ENCODE measurements at regions not wholly inside any gene's neighbourhood (a gene's known extent, or its start where the extent isn't known, plus 50 kb on each side); places are given as distances from the start of the nearest gene placed in this dataset.

DNA sequence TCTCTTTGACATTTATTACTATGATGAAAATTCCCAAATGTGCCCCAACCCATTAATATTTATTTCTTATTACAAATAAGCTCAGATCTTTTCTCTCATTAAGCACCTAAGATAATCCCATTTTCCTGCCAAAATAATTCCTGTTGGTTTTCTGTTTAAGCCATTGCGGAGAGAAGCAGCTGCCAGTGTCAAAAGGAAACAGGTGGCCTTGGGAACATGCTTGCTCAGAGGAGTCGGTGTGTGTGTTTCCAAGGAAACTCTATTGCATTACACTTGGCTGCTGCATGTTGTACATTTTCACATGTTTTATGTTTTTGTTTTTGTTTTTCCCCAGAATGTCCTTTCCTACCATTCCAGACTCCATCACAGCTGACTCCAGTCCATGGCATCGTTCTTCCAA lies 56.4 kb downstream of the CD24 start:
- H3K79me2 ChIP-seq (ENCODE audit: insufficient read depth, low read length), result no peaks in the 10 kb centered on the region
- no peak overlapping the region for H3K14ac ChIP-seq (ENCODE audit: insufficient read depth, low read length)
- Mint-ChIP-seq H3K4me3 (no peak overlapping the region), H3K27me3 (ENCODE audit: low read depth) (no peaks in the 10 kb centered on the region), H3K27ac (no peak overlapping the region), H3K9me3 (peaks cover 11 to 12% of the 10 kb centered on the region in 2 experiments), H3K36me3 (ENCODE audit: insufficient read depth in 1 of 3, low read depth in 3 of 3) (peaks cover 1 to 11% (median 2%) of the 10 kb centered on the region in 3 experiments; a peak in 3 of 7 replicates), H3K4me1 (peaks cover 4 to 5% of the 10 kb centered on the region in 2 experiments)
- H2AK5ac ChIP-seq (ENCODE audit: insufficient read length, low read length), result no peak overlapping the region
- H3K56ac ChIP-seq (ENCODE audit: insufficient read length, low read depth, low read length), result no peak overlapping the region
- no peaks in the 10 kb centered on the region for H3K27me3 ChIP-seq (ENCODE audit: insufficient read depth, low read length)
- no peak overlapping the region for H3T11ph ChIP-seq (ENCODE audit: low read length)
- H2BK20ac ChIP-seq (ENCODE audit: low read depth, low read length, poor library complexity, severe bottlenecking), result no peak overlapping the region
- H3K23me2 ChIP-seq (ENCODE audit: insufficient read length, low read depth, low read length, poor library complexity, severe bottlenecking), result no peaks in the 10 kb centered on the region
- no peaks in the 10 kb centered on the region for H4K20me1 ChIP-seq (ENCODE audit: control insufficient read depth, insufficient read depth, insufficient read length)
- TF ChIP-seq, protein P1, sequence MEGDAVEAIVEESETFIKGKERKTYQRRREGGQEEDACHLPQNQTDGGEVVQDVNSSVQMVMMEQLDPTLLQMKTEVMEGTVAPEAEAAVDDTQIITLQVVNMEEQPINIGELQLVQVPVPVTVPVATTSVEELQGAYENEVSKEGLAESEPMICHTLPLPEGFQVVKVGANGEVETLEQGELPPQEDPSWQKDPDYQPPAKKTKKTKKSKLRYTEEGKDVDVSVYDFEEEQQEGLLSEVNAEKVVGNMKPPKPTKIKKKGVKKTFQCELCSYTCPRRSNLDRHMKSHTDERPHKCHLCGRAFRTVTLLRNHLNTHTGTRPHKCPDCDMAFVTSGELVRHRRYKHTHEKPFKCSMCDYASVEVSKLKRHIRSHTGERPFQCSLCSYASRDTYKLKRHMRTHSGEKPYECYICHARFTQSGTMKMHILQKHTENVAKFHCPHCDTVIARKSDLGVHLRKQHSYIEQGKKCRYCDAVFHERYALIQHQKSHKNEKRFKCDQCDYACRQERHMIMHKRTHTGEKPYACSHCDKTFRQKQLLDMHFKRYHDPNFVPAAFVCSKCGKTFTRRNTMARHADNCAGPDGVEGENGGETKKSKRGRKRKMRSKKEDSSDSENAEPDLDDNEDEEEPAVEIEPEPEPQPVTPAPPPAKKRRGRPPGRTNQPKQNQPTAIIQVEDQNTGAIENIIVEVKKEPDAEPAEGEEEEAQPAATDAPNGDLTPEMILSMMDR (conservative IDR thresholded peaks at IDR 0.05), result no peak
- H4K91ac ChIP-seq (ENCODE audit: insufficient read length, low read depth, low read length), result no peak overlapping the region
- no peak overlapping the region for H2BK120ac ChIP-seq (ENCODE audit: low read depth, low read length, poor library complexity, severe bottlenecking)
- H3K23ac ChIP-seq (ENCODE audit: insufficient read length, low read depth, low read length), result no peak overlapping the region
- H2AFZ ChIP-seq (ENCODE audit: low read length), result no peak overlapping the region
- H2BK5ac ChIP-seq (ENCODE audit: insufficient read length, low read length), result no peak overlapping the region
- H3K9me3 ChIP-seq (ENCODE audit: control insufficient read depth, low read depth, low read length), result no peaks in the 10 kb centered on the region
- no peak overlapping the region for H2BK15ac ChIP-seq (ENCODE audit: low read depth, low read length)
- H2BK12ac ChIP-seq (ENCODE audit: insufficient read length, low read depth, low read length), result no peak overlapping the region
- no peak overlapping the region for H4K5ac ChIP-seq (ENCODE audit: insufficient read length, low read depth, low read length)
- WGBS (ENCODE audit: extremely low coverage, insufficient read length, low lambda C conversion rate), result no CpG with 5 or more reads among the region's 3 CpGs
- H3K4me2 ChIP-seq (ENCODE audit: insufficient read depth, insufficient read length, low read length), result no peak overlapping the region
- H3K4ac ChIP-seq (ENCODE audit: low read depth, low read length), result no peak overlapping the region
- no peaks in the 10 kb centered on the region for H3K79me1 ChIP-seq (ENCODE audit: insufficient read depth, low read depth, low read length, poor library complexity, severe bottlenecking)
- DNase-seq, result no peak
- H3K18ac ChIP-seq (ENCODE audit: insufficient read length, low read depth, low read length), result no peak overlapping the region
- H3K27ac ChIP-seq (ENCODE audit: insufficient read length, low read depth, low read length), result no peak overlapping the region
- H3K4me1 ChIP-seq (ENCODE audit: insufficient read depth, low read length), result no peaks in the 10 kb centered on the region
- no peak overlapping the region for H4K8ac ChIP-seq (replicated peaks; ENCODE audit: insufficient read length, low read depth, low read length)
- H3K9ac ChIP-seq (ENCODE audit: extremely low read depth, insufficient read length, low read length), result no peak overlapping the region

All from H9 (cell line).